ENCODE measurements at regions not wholly inside any gene's neighbourhood (a gene's known extent, or its start where the extent isn't known, plus 50 kb on each side); places are given as distances from the start of the nearest gene placed in this dataset.

DNA sequence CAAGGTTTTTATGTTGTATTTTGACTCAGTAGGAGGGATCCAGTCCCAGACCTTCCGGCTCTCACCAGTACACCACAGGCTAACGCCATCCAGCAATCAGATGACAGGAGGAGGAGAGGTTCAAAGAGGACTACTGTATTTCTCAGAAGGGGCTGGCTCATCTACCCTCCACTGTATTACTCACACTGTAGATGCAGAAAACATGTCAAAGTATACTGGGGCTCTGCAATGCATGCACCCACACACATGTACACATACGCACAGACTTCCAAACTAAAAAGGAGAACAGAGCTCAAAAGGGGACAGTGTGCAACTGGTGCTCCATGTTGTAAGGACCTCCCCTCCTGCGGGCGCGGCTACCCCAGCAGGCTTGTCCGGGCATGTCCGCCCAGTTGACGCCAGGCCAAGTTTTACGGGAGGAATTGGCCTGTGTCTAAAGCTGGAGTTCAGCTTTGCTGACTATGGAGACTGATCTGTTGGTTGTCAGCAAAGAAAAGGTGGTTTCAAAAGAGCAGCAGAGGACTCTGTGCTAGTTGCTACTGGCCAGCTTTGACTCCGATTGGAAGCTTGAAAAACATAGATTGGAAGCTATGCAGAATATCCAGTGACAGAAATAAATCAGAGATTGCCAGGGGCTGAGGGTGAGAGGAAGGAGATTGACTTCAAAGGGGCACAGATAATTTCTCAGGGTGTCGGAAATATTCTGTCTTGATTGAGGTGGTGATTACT is 314.2 kb downstream of the DLEU7 start:
- H3K27me3 ChIP-seq, result no peaks in the 10 kb centered on the region
- H3K9me3 ChIP-seq, result no peaks in the 10 kb centered on the region
- H3K27ac ChIP-seq, result no peak overlapping the region
- H3K36me3 ChIP-seq, result no peaks in the 10 kb centered on the region
- peaks cover 19 to 27% of the 10 kb centered on the region in 2 experiments for H3K4me1 ChIP-seq (ENCODE audit: control insufficient read depth in 1 of 2, insufficient read depth in 1 of 2, low read depth in 1 of 2, low read length in 1 of 2)
- TF ChIP-seq, protein P1, sequence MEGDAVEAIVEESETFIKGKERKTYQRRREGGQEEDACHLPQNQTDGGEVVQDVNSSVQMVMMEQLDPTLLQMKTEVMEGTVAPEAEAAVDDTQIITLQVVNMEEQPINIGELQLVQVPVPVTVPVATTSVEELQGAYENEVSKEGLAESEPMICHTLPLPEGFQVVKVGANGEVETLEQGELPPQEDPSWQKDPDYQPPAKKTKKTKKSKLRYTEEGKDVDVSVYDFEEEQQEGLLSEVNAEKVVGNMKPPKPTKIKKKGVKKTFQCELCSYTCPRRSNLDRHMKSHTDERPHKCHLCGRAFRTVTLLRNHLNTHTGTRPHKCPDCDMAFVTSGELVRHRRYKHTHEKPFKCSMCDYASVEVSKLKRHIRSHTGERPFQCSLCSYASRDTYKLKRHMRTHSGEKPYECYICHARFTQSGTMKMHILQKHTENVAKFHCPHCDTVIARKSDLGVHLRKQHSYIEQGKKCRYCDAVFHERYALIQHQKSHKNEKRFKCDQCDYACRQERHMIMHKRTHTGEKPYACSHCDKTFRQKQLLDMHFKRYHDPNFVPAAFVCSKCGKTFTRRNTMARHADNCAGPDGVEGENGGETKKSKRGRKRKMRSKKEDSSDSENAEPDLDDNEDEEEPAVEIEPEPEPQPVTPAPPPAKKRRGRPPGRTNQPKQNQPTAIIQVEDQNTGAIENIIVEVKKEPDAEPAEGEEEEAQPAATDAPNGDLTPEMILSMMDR (IDR thresholded peaks at IDR 0.05), result no peak
- no peak overlapping the region for H3K4me3 ChIP-seq (ENCODE audit: low read depth in 1 of 2, low read length in 1 of 2)

DNA sequence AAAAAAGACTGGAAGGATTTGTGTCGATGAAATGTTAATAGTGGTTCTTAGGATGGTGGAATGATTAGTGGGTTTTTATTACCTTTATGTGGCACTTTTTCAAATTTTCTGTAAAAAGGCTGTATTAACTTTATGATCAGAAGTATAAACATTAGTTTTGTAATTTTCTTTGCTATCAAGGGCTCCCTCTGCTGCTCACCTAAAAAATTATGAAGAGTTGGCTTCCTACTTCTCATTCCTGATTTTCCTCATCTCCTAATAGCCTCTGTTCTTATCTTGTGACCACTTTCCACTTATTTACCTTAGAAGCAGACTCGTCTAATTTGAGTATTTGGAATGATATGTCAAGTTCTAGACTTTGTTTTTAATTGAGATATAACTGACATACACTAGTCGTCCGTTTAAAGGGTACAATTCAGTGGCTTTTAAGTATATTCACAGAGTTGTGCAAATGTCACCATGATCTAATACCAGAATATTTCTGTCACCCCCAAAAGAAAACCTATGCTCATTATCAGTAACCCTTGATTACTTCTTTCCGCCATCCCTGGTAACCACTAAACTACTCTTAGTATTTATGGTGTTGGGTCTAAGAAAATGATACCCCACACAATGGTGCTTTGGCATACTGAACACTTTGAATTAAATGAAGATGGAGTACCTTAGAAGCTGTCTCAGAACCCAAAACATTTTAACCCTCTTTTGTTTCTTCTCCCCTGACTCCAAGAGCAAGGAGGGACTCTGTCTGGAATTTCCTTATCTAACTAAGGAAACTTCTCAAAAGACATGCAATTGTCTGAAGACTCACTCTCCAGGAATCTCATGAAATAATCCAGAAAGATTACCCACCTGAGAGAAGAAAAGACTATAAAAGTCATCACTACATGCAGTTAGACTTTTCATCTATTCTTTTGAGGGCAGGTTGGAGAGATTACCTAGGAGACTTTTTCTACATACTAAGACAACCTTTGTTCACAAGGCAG is 311.3 kb downstream of the DLEU7 start:
- Histone ChIP-seq H3K27me3 (no peaks in the 10 kb centered on the region), H3K36me3 (no peaks in the 10 kb centered on the region), H3K9me3 (no peaks in the 10 kb centered on the region), H3K4me3 (ENCODE audit: low read depth in 1 of 2, low read length in 1 of 2) (no peak overlapping the region), H3K4me1 (ENCODE audit: control insufficient read depth in 1 of 2, insufficient read depth in 1 of 2, low read depth in 1 of 2, low read length in 1 of 2) (peaks cover 19 to 25% of the 10 kb centered on the region in 2 experiments), H3K27ac (no peak overlapping the region)
- TF ChIP-seq, protein P1 (IDR thresholded peaks at IDR 0.05), result no peak

DNA sequence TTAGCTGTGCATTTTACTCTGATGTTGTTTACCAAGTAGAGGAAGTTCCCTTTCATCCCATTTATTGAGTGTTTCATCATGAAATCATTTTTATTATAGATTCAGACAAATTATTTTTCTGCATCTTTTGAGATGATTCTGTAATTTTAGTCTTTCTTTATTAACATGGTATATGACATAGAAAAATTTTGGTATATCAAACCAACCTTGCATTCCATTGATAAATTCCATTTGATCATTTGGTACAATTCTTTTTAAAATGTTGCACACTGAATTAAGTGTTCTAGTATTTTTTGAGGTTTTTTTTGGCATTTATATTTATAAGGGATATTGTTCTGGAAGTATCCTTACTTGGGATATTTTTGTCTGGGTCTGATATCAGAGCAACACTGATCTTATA is 308.4 kb downstream of the DLEU7 start:
- Histone ChIP-seq H3K36me3 (no peaks in the 10 kb centered on the region), H3K4me3 (ENCODE audit: low read depth in 1 of 2, low read length in 1 of 2) (no peak overlapping the region), H3K27ac (no peak overlapping the region), H3K4me1 (ENCODE audit: control insufficient read depth in 1 of 2, insufficient read depth in 1 of 2, low read depth in 1 of 2, low read length in 1 of 2) (no peaks in the 10 kb centered on the region), H3K9me3 (no peaks in the 10 kb centered on the region), H3K27me3 (no peaks in the 10 kb centered on the region)
- TF ChIP-seq, protein P1 (IDR thresholded peaks at IDR 0.05), result no peak

DNA sequence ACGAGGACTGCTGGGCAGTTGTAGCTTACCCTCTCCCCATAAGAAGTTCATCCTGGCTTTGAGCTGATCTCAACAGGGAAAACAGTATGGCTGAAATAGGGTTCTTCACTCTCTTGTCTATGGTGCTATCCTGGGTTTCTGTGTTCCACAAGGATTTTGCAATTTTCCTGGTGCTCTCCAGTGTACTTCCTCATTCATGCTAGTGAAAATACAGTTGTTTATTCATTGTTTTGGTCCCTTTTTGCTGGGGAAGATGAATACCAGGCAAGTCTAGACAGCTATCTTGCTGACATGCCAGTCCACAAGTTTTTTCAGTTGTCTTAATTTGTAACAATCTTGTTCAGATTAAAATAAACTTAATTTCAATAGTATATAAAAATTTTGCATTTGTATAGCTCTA is 306.5 kb downstream of the DLEU7 start:
- no peak overlapping the region for H3K4me3 ChIP-seq (ENCODE audit: low read depth in 1 of 2, low read length in 1 of 2)
- no peaks in the 10 kb centered on the region for H3K4me1 ChIP-seq (ENCODE audit: control insufficient read depth in 1 of 2, insufficient read depth in 1 of 2, low read depth in 1 of 2, low read length in 1 of 2)
- TF ChIP-seq, protein P1 (IDR thresholded peaks at IDR 0.05), result no peak
- H3K27me3 ChIP-seq, result no peaks in the 10 kb centered on the region
- no peak overlapping the region for H3K27ac ChIP-seq
- H3K9me3 ChIP-seq, result no peaks in the 10 kb centered on the region
- H3K36me3 ChIP-seq, result no peaks in the 10 kb centered on the region

DNA sequence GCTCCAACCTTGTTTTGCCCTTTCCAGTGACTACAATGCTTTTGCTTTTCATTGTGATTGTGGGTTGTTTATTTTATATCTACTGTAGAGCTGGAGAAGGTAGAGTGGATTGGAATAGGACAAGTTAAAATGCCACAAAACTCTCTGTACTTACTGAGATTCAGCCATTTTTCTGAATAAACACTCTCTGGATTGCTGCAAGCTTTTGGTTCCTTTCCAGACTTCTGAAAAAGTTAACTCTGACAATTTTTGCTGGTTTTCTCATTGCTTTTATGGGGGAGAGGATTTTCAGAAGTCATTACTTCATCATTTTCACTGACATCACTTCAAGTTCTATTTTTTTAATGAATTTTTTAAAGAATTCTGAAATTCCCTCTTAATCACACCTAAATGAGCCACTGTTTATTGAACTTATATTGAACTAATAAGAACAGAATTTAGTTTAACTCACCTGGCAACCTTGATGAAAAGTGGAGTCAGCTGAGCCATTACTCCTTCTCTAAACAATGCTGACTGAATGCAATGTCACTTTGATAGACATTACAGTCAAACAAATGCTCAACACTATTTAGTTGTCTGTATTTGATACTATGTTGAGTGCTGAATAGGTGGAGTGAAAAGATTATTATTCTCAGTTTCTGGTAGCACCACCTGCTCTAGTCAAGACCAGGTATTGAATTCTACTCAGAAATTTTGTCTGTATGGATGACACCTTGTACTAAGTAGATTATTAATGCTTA is 303.5 kb downstream of the DLEU7 start:
- H3K4me1 ChIP-seq (ENCODE audit: control insufficient read depth in 1 of 2, insufficient read depth in 1 of 2, low read depth in 1 of 2, low read length in 1 of 2), result no peaks in the 10 kb centered on the region
- H3K9me3 ChIP-seq, result no peaks in the 10 kb centered on the region
- H3K27me3 ChIP-seq, result no peaks in the 10 kb centered on the region
- no peak overlapping the region for H3K27ac ChIP-seq
- H3K36me3 ChIP-seq, result no peaks in the 10 kb centered on the region
- H3K4me3 ChIP-seq (ENCODE audit: low read depth in 1 of 2, low read length in 1 of 2), result no peak overlapping the region
- TF ChIP-seq, protein P1 (IDR thresholded peaks at IDR 0.05), result no peak
